ENCODE measurements at regions not wholly inside any gene's neighbourhood (a gene's known extent, or its start where the extent isn't known, plus 50 kb on each side); places are given as distances from the start of the nearest gene placed in this dataset.

DNA sequence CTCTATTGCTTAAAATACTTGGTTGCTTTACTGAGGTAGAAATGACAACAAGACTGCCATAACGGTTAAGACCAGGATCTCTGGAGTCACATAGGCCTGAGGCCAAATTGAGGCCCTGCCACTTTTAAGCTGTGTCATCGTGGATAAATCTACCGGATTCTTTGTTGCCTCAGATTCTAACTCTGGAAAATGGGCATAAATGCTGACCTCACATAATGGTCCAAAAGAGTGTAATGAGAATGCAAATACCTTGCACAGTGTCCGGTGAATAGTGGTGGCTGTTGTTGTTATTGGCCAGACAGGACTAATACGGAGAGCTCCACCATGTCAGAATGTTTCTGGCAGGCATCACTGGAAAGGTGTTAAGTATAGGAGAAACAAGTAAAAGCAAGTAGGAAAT is 346.1 kb downstream of the LMO4 start:
- TF ChIP-seq, protein P1, sequence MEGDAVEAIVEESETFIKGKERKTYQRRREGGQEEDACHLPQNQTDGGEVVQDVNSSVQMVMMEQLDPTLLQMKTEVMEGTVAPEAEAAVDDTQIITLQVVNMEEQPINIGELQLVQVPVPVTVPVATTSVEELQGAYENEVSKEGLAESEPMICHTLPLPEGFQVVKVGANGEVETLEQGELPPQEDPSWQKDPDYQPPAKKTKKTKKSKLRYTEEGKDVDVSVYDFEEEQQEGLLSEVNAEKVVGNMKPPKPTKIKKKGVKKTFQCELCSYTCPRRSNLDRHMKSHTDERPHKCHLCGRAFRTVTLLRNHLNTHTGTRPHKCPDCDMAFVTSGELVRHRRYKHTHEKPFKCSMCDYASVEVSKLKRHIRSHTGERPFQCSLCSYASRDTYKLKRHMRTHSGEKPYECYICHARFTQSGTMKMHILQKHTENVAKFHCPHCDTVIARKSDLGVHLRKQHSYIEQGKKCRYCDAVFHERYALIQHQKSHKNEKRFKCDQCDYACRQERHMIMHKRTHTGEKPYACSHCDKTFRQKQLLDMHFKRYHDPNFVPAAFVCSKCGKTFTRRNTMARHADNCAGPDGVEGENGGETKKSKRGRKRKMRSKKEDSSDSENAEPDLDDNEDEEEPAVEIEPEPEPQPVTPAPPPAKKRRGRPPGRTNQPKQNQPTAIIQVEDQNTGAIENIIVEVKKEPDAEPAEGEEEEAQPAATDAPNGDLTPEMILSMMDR (IDR thresholded peaks at IDR 0.05) = no peak
- no peak for TF ChIP-seq POLR2A (IDR thresholded peaks at IDR 0.05)
